ENCODE measurements at regions not wholly inside any gene's neighbourhood (a gene's known extent, or its start where the extent isn't known, plus 50 kb on each side); places are given as distances from the start of the nearest gene placed in this dataset.
A peak's percentile ranks its signal among the peaks of the same experiment; 100 is the strongest.
"Not testable (repeated sequence)": the region's sequence is repeated elsewhere in the genome, so short reads cannot be mapped to it uniquely, and the experiment has no call there.

DNA sequence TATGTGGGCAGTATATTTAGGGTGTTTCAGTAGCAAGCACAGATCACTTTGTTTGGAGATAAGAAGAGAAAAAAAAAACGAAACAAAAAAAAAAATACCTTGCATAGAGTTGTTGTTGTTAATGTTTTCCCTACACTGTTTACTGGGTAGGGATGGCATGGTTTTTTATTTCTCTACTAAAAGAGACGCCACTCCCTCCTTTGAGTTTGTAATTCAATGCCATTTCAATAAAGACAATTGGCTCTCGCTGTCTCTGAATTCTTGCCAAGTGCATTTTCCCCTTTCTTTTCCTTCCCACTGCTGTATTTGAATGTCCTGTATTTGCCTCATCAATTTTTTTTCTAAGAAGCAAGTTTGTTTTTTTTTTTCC is 213.9 kb upstream of the UBASH3B start:
- peak; percentile 26 for DNase-seq

DNA sequence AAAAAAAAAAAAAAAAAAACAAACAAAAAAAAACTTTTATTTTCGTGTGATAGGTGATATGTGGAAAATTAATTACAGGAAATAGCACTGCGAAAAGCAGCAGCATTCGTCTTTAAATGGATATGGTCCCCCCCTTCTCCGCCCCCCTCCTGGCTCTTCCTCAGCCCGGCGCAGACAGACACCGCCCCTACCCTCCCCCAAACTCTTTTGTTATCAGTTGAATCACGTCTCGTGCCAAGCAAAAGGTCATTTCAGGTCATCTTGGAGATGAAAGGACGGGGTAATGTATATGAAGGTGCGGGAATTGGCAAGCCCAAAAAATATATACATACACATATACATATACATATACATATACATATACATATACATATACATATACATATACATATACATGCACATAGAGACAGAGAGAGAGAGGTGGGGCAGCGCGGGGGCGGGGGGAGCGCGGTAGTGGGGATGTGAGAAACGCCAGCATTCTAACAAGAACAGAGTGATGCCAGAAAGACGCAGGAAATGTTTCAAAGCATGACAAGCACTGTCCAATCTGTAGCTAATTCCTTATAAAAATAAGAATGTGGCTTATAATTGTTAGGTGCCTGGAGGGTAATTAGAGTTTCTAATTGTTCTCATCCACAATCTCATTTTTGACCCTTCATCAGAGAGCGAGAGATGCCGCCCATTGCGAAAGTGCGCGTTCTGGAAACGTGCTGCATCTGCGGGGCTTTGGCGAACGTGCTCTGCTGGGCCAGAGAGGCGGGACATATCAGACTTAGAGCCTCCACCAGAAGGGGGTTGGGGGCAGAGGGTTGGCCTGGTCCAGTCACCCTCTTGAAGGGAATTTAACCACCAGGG is 214.5 kb upstream of the UBASH3B start:
- DNase-seq, result peak; percentile 37

DNA sequence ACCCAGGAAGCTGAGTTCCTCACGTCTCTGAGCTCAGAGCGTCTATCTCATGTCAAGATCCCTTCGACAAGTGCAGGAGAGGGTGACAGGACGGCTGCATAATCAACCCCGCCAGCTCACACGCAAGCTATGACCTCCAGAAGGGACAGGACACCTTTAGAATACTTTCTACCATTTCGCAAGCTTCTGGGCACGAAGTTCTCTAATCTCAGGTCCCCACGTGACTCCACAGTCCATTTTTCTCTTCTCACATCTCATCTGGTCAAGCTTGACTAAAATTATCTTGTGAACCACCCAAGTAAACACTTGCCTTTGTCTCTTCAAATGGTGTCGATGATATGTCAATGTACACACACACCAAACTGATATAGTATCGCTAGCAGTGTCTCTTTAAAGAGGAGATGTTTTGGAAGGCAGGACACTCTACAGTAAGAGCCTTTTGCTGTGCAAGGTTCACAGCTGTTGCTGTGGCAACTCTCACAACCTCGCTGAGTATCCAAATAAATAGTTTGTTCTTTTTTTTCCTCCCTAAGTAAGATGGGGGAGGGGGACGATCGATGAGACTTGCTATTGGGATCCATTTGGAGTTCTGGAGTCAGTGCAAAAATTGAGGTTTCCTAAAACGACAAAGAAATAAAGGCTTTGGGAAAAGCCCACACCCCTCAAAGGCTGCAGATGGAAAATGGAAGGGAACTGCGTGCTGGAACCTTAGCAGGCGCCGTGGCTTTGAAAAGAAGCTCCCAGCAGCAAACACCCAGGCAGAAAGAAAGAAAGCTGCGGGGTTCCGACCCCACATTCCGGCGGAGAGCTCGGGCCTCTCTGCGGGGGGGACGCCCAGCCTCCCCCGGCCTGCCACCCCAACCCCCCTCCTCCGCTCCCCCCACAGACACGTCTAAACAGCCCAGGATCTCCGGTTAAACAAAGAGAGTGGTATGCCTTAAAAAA is 215.4 kb upstream of the UBASH3B start:
- peak; percentile 68 for DNase-seq

DNA sequence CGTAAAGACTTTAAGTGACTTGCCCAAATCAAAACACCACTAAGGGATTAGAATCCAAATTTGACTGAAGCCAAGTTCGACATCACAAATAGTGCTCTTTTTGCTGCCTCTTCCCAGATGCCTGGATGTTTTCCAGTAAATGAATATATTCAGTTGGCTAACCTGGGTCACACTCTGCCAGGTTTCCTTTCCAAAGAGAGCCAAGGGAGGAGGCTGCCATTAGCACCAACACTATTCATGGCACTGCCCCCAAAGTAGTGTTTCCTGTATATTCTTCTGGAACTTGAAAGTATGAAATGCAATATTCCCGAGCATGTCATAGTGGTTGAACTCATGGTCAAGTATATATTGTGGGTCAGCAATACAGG is 219.3 kb upstream of the UBASH3B start:
- no peak for DNase-seq

DNA sequence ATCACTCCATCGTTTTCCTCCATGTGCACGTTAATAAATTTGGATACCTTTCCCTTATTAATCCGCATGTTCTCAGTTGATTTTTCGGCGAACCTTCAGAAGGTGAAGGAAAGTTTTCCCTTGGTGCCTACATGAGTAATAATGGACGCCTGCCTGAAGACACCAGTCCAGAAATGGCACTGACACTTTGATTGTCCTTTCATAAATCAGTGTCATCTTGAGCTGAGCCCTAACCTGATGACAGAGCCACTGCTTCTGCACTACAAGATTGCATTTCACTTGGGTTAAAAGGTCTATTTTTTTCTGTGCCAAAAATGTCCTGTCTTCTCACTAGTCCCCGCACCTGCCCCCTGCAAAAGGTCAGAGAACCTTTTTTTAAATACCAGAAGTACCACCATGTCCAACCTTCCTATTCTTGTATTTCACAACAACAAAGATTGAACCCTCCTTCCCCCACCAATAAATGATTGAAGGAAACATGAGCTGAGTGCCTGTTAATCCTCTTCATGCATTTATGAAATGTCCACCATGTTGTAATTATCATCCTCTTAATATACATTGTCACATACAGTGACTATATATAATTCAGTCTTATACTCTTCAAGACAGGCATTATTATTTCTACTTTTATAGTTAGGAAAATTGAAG is 219.9 kb upstream of the UBASH3B start:
- DNase-seq, result no peak

DNA sequence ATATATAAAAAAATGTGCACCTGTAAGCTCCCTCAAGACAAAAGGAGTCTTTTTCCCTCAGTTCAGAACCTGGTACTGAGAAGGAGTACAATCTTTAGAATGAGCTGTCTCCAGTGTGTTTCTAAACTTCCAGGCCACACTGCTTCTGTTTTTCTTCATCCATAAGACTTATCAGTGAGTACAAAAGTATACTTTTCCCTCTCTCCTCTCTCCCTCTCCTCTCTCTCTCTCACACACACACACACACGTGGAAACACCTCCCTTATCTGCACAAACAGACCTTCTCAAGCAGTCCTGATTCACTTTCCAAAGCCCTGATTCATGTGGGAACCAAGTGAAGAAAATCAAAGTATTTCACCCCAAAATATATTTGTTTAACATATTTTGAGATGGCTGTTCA is 220.7 kb upstream of the UBASH3B start:
- DNase-seq, result no peak

DNA sequence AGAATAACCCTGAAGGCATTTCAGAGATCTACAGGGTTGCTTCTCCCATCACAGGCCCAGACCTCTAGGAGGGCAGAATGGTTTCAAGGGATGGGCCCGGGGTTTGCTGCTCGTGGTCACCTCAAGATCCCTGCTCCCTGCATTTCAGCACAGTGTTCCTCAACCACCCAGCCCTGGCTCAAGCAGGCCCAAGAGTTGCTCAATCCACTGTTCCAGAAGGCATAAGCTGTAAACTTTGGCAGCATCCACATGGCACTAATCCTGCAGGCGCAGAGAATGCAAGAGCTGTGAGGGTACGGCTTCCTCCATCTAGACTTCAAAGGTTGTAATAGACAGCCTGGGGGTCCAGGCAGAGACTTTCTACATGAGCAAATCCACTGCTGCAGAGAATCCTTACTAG is 225.0 kb upstream of the UBASH3B start:
- no peak for DNase-seq

DNA sequence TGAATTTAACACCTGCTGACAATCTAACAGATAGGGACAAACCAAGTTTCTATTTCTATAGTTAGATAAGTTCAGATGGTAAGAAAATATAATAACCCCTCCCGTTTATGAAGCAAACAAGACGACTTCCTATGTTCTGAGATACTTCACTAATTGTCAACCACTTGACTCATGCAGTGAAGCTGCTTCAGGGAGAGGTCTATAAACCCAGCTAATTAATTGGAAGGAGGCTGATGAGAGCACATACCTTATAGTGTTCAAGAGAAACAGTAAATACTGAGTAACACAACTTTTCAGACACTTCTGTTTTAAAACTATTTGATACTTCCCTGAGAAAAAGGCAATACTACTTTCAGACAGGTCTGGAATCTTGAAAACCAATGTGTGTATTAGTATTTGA is 229.4 kb upstream of the UBASH3B start:
- no peak for DNase-seq

DNA sequence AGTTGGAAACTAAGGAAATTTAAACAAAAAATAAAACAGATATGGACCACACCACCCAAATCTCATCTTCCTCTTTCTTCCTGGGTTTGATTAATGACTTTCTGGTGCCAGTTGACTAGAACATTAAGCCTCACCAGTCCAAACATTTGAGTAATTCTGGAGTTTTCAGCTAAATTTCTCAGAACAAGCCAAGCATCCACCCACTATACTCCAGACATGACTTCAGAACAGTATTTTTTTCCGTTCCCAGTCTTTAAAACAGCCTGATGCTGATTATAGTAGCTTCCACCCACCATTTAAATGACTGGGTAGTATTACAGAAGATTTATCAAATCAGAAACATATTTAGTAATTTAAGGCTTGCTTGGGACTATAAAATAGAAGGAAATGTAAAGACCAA is 230.9 kb upstream of the UBASH3B start:
- no peak for DNase-seq

DNA sequence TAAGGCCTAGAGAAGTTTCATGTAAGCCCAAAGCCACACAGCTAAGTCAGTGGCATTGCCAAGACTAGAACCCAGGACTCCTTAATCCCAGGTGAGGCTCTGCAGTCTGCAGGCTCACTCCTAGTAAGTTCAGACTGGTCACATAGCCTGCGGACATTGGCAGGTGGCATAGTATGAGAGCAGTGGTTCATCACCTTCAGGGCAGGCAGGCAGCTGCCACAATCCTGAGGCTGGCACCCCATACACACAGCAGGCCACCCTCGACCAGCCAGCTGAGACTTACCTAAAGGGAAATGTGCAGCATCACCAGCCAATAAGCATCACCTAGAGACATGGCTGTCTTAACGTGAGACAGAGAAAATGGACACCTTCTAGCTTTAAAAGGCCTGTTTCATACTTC is 231.6 kb upstream of the UBASH3B start:
- DNase-seq, result no peak

DNA sequence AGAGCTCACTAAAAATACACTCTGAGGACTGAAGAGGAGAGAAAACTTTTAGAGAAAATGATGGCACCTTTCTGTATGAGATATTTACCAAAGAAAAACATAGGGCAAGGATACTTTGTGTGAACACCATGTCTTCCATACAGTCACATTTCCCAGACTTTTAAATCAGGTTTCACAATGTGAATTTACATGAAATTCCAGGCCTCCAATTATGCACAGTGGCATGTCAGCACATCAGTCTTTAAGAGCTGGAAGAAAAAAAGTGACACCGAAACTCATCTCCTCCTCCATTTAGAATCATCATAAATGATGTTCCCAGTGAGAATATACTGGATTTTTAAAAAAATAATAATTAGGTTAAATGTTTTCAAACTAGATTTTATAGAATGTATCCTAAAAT is 232.2 kb upstream of the UBASH3B start:
- no peak for DNase-seq

DNA sequence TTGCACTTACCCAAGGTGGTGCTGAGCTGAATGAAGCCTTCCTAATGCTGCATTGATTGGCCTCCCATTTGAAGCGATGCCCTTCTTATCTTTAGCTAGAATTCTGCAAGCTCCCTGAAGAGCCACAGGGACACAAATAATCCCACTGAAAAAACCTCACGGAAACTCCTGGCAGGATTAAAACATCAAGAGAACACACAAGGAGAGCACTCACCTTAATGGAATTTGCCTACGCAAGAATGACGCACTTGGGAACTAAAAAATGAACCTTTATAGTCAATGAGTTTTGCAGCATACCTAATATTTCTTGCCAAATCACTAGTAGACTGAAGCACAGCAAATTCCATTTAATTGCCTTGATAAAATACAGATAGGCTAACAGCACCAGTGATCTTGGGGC is 232.8 kb upstream of the UBASH3B start:
- DNase-seq, result no peak

DNA sequence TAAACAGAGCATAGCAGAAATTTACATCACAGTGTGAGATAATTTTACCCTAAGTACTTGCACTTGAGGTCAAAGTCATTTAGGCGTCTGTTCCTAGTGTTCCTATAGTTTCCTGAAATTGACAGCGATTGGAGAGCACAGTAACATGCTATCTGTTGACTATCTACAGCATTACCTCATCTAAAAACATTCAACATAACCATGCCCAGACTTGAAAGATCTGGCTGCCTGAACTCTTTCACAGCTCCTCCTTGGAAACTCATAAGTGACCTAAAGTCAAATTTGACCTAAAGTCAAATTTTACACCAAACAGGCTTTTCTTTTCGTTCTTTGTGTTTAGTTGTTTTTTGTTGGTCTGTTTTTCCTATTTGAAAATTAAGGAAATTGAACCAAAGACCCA is 233.8 kb upstream of the UBASH3B start:
- DNase-seq, result no peak

DNA sequence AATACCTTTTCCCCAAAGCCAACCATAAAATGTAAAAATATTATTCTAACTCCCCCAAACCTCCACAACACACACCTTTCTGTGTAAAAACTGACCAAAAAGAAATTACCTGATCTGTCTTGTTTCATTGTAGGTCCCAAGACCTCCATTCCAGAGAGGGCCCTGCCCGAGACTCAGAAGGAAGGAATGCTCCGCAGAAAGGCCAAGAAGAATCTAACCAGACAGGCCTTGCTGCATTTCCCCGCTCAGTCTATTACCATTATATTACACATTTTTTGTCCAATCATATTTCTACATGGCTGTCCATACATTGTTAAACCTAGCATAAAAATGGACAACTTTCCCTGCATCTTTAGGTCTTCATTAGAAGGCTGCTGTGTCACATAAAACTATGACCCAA is 237.5 kb upstream of the UBASH3B start:
- DNase-seq, result no peak

DNA sequence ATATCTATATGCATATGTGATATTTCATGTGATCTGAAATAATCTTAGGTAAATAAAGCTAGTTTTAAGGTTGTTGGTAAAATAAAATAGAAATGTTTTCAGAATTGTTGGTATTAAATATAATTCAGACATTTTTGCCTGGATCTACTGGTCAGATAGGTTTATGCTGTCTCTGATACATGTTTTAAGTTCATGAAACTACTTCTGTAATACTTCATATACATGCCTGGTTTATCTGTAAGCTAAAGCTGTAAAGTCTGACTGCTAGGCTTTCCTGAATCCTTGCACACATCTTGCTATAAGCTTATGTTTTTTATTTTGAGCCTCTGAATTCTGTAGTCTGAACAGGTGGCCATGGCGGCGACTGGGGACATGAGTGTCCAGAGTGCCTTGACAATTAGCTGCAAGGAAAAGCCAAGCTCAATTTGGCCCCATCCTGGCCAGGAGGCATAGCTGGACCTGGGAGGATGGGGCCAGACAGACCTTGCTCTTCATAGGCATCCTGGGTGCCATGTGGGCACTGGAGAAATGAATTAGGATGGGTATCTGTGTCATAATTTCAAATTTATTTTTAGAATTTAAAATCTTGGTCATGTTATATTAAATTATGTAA is 241.0 kb upstream of the UBASH3B start:
- no peak for DNase-seq

DNA sequence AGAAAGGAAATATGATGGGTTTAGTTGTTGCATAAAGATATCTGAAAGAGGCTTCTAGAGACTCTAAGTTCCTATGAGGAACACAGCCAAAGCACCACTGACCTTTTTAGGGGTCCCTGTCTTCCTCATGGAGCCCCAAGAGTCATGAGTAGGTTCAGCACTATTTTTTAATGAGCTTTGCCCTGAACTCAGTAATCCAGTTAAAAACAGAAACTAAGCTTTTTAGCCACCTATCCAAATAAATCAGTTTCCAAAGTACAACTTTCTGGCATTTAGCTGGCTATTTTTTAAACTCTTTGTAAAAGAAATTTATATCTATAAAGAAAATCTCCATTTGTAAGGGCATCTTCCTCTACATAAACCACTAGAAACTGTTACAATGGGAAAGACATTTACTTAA is 241.8 kb upstream of the UBASH3B start:
- no peak for DNase-seq

DNA sequence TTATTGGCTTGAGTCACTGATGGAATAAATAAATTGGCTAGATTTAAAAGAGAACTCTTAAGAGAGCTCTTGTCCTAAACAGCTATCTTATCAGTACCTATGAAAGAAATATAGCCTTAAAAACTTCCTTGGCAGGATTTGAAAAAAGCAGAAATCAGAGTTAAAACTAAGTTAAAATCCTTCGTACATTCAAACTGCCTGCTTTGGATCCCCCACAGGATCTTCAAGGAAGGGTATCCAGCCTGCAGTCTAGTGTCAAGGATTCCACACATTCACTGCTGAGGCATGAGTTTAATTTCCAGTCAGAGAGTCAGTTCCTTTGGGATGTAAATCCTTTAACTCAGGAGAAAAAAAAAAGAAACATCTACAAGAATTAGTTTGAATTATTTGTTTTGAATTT is 242.9 kb upstream of the UBASH3B start:
- no peak for DNase-seq

DNA sequence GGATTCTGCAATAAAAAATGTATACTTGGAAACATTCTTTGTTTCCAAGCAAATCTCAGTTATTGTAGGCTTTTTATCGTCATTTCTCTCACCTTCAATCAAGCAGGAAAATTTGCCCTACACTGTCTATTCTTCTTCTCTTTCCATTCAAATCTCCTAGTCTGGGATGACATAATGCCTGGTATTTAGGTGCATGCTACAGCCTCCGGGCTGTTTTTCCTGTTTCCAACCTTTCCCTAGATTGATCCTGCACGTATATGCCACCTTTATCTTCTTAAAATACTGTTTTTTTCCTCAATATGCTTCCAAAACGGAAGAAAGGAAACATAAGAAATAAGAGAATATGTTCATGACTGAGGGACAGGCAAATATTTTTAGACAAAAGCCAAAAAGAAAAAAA is 249.1 kb upstream of the UBASH3B start:
- DNase-seq, result no peak

DNA sequence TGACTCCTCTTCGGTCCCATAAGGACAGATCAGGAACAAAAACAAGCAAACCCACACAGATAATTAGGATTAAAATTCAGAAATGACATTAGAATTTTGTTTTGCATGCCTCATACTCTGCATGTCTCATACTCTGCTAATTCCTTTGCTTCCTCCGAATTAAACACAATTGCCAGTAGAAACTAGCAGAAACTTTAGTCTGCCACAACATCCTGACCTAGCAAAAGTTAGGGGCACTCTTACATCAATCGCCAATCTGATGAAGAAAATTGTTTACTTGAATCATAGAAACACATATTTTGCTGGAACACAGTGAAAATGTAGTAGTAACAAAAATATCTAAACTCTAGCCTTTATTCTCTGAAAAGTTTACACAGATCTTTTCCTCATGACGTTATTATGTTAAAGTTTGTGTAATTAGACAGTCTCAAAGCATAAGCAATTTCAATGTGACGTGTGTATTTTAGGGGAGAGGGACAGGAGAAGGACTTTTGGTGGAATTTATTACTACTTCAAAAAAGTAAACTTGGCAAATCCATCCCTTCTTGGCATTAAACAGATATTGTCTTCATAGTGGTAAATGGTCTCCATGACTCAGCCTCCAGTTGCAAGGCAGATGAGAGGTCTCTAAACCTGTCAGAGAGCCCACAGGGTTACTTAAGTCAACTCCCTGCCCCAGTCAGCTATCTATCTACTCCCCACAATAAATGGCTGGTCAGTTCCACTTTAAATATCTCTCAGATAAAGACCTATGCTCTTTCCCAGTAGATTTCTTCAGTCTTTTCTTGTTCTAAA is 249.8 kb upstream of the UBASH3B start:
- DNase-seq, result no peak

DNA sequence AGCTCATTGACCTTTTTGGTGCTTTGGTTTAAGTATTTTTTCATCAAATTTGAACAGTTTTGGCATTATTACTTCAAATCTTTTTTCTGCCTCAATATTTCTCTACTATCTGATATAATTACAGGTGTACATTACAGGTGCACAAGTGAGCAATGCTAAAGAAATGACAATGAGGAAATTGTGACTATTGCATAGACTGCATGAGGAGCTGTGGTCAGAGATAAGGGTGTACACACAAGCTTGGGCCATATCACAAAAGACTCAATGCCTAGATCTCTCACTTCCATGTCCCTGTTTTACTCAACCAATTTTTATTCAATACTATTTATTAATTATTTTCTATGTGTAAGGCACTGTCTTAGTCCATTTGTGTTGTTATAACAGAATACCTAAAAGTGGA is 251.0 kb upstream of the UBASH3B start:
- no peak for DNase-seq

DNA sequence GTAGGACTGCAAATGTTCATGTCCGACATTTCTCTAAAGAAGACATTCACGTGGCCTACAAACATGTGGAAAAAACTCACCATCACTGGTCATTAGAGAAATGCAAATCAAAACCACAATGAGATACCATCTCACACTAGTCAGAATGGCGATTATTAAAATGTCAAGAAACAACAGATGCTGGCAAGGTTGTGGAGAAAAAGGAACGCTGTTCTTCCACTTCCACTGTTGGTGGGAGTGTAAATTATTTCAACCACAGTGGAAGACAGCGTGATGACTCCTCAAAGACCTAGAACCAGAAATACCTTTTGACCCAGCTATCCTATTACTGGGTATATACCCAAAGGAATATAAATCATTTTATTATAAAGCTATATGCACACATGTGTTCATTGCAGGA is 253.9 kb upstream of the UBASH3B start:
- not testable (repeated sequence) for DNase-seq
